ENCODE measurements at regions not wholly inside any gene's neighbourhood (a gene's known extent, or its start where the extent isn't known, plus 50 kb on each side); places are given as distances from the start of the nearest gene placed in this dataset.

DNA sequence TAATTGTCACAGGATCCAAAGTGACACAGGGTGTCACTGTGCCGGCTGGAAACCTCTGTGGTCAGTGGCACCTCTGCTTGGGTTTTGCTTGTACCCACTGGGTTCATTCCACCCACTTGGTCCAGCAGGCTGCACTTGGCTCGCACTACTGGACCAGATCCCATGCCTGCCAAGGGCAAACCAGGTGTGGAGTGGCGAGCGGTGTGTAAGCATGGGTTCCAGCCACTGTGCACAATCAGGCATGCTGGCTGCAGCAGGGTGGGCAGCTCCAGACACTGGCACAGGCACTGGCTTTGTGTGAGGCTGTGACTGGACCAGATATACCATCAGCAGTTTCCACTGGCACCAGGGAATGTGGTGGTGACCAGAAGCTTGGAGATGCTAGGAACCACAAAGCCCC lies 261.4 kb downstream of the KCNA4 start:
- DNase-seq (ENCODE audit: insufficient read length, low spot score): no peak
- TF ChIP-seq POU2F2 (IDR thresholded peaks at IDR 0.05; ENCODE audit: low read depth, low read length) (no peak), POLR2A (IDR thresholded peaks at IDR 0.05; ENCODE audit: low read depth, low read length) (no peak)
- no peak for FAIRE-seq

DNA sequence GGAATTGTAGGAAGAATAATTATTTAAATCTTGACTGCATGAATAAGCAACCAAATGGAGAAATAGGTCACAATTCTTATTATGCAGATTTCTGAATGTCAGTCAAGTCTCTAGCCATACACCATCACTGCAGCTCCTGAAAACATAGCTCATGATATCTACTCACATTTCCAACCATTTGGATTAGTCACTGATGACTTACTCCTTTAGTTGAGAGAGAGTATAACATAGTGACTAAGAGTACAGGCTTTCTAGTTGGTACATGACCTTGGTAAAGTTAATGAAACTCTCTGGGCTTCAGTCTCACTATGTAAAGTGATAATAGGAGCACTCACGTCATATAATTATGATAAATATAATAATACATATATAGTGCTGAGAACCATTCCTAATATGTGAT lies 265.2 kb downstream of the KCNA4 start:
- no peak for DNase-seq (ENCODE audit: insufficient read length, low spot score)
- no peak for FAIRE-seq
- TF ChIP-seq PAX5 (IDR thresholded peaks at IDR 0.05; ENCODE audit: insufficient read depth, low read length, severe bottlenecking): no peak
- no peak for TF ChIP-seq POU2F2 (IDR thresholded peaks at IDR 0.05; ENCODE audit: low read depth, low read length)
- TF ChIP-seq SPI1 (IDR thresholded peaks at IDR 0.05; ENCODE audit: low read depth, low read length): no peak
- TF ChIP-seq TAF1 (IDR thresholded peaks at IDR 0.05; ENCODE audit: low read depth, low read length): no peak
- no peak for TF ChIP-seq POLR2AphosphoS5 (IDR thresholded peaks at IDR 0.05; ENCODE audit: low read depth, low read length)
- no peak for TF ChIP-seq POLR2A (IDR thresholded peaks at IDR 0.05; ENCODE audit: low read depth, low read length)

DNA sequence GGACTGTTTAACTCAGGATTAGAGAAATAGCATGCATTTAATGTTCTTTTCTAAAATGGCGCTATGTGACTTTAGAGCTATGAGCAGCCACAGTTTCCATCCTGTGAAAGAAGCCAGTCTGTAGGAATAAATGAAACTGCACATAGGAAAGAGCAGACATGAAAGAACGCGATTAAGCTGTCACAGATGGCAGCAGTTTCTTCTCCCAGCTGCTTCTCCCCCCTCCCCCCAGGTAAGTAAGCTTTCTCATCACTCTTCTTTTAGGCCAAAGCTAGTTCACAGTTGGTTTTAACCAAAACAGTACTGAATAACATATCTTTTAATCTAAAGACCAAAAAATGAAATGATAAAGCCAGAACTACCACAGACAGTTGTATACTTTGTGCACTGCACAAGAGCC lies 266.4 kb downstream of the KCNA4 start:
- TF ChIP-seq SPI1 (IDR thresholded peaks at IDR 0.05; ENCODE audit: low read depth, low read length): no peak
- no peak for TF ChIP-seq POU2F2 (IDR thresholded peaks at IDR 0.05; ENCODE audit: low read depth, low read length)
- TF ChIP-seq PAX5 (IDR thresholded peaks at IDR 0.05; ENCODE audit: insufficient read depth, low read length, severe bottlenecking): no peak
- no peak for TF ChIP-seq POLR2AphosphoS5 (IDR thresholded peaks at IDR 0.05; ENCODE audit: low read depth, low read length)
- TF ChIP-seq TAF1 (IDR thresholded peaks at IDR 0.05; ENCODE audit: low read depth, low read length): no peak
- no peak for TF ChIP-seq POLR2A (IDR thresholded peaks at IDR 0.05; ENCODE audit: low read depth, low read length)
- DNase-seq (ENCODE audit: insufficient read length, low spot score) (no peak), FAIRE-seq (no peak)

DNA sequence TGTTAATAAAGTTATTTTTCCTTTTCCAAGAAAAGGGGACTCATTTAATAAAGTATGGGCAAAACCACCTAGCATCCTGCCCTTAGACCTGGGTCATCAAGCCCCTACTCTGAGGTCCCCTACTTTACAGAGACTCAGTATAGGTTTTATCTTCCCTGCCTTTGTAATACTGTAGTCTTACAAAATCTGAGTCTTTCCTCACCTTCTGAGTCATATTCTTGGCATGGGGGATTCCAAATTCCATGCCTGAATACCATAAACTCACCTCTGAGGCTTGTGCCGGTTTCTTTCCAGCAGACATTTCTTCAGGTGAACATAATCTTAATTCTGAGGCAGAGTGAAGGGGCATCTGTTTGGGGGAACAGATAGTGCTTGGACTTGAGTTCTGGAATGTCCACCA lies 282.5 kb downstream of the KCNA4 start:
- no peak for DNase-seq (ENCODE audit: insufficient read length, low spot score)
- no peak for FAIRE-seq
- TF ChIP-seq SPI1 (IDR thresholded peaks at IDR 0.05; ENCODE audit: low read depth, low read length): no peak
- TF ChIP-seq POU2F2 (IDR thresholded peaks at IDR 0.05; ENCODE audit: low read depth, low read length): no peak
- no peak for TF ChIP-seq PAX5 (IDR thresholded peaks at IDR 0.05; ENCODE audit: insufficient read depth, low read length, severe bottlenecking)
- TF ChIP-seq TAF1 (IDR thresholded peaks at IDR 0.05; ENCODE audit: low read depth, low read length): no peak
- no peak for TF ChIP-seq POLR2A (IDR thresholded peaks at IDR 0.05; ENCODE audit: low read depth, low read length)
- no peak for TF ChIP-seq POLR2AphosphoS5 (IDR thresholded peaks at IDR 0.05; ENCODE audit: low read depth, low read length)

DNA sequence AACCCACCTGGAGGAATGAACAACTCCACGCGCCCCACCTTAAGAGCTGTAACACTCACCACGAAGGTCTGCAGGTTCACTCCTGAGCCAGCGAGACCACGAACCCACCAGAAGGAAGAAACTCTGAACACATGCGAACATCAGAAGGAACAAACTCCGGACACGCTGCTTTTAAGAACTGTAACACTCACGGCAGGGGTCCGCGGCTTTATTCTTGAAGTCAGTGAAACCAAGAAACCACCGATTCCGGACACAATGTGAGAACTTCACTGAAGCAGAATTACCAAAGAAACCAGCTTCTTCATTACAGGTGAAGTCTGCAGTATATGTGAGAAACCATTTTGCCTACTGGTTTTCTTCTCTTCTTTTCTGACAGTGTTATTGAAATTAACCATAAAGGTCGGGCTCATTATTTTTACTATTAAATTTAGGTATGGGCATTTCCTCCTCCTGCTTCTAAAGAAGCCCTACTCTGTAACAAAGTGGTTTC lies 303.0 kb downstream of the KCNA4 start:
- FAIRE-seq (no peak), DNase-seq (ENCODE audit: insufficient read length, low spot score) (no peak)
- no peak for TF ChIP-seq SPI1 (IDR thresholded peaks at IDR 0.05; ENCODE audit: low read depth, low read length)
- no peak for TF ChIP-seq POLR2A (IDR thresholded peaks at IDR 0.05; ENCODE audit: low read depth, low read length)
- no peak for TF ChIP-seq TAF1 (IDR thresholded peaks at IDR 0.05; ENCODE audit: low read depth, low read length)
- no peak for TF ChIP-seq POLR2AphosphoS5 (IDR thresholded peaks at IDR 0.05; ENCODE audit: low read depth, low read length)
- no peak for TF ChIP-seq PAX5 (IDR thresholded peaks at IDR 0.05; ENCODE audit: insufficient read depth, low read length, severe bottlenecking)
- TF ChIP-seq POU2F2 (IDR thresholded peaks at IDR 0.05; ENCODE audit: low read depth, low read length): no peak

DNA sequence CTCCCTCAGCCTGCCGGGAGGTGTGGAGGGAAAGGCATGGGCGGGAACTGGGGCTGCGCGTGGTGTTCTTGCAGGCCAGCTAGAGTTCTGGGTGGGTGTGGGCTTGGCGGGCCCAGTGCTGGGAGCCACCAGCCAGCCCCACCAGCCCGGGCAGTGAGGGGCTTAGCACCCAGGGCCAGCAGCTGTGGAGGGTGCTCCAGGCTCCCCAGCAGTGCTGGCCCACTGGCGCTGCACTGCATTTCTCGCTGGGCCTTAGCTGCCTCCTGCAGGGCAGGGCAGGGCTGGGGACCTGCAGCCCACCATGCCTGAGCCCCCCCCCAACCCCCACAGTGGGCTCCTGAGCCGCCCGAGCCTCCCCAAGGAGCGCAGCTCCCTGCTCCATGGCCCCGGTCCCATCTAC lies 304.2 kb downstream of the KCNA4 start:
- TF ChIP-seq POU2F2 (IDR thresholded peaks at IDR 0.05; ENCODE audit: low read depth, low read length): no peak
- TF ChIP-seq TAF1 (IDR thresholded peaks at IDR 0.05; ENCODE audit: low read depth, low read length): no peak
- TF ChIP-seq POLR2AphosphoS5 (IDR thresholded peaks at IDR 0.05; ENCODE audit: low read depth, low read length): no peak
- no peak for TF ChIP-seq POLR2A (IDR thresholded peaks at IDR 0.05; ENCODE audit: low read depth, low read length)
- no peak for TF ChIP-seq PAX5 (IDR thresholded peaks at IDR 0.05; ENCODE audit: insufficient read depth, low read length, severe bottlenecking)
- TF ChIP-seq SPI1 (IDR thresholded peaks at IDR 0.05; ENCODE audit: low read depth, low read length): no peak
- FAIRE-seq (no peak), DNase-seq (ENCODE audit: insufficient read length, low spot score) (no peak)

DNA sequence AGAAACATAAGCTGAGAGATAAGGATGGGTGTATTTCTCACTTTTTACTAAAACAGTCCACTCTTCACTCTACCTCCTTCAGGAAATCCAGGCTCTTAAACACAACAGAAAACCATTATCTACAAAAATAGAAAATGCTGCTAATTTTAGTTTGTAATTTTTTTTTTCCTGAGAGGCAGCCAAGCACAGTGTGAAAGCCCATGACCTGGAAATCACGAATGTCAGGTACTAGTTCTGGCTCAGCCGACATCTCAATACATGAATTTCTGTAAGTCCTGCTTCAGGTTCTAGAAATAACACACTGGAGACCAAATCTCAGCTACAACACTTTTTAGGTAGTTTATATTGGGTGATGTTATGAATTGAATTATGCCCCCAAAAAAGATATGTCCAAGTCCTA lies 308.9 kb downstream of the KCNA4 start:
- DNase-seq (ENCODE audit: insufficient read length, low spot score): no peak
- FAIRE-seq: no peak
- TF ChIP-seq POLR2A (IDR thresholded peaks at IDR 0.05; ENCODE audit: low read depth, low read length) (no peak), POLR2AphosphoS5 (IDR thresholded peaks at IDR 0.05; ENCODE audit: low read depth, low read length) (no peak), TAF1 (IDR thresholded peaks at IDR 0.05; ENCODE audit: low read depth, low read length) (no peak), SPI1 (IDR thresholded peaks at IDR 0.05; ENCODE audit: low read depth, low read length) (no peak), PAX5 (IDR thresholded peaks at IDR 0.05; ENCODE audit: insufficient read depth, low read length, severe bottlenecking) (no peak), POU2F2 (IDR thresholded peaks at IDR 0.05; ENCODE audit: low read depth, low read length) (no peak)

DNA sequence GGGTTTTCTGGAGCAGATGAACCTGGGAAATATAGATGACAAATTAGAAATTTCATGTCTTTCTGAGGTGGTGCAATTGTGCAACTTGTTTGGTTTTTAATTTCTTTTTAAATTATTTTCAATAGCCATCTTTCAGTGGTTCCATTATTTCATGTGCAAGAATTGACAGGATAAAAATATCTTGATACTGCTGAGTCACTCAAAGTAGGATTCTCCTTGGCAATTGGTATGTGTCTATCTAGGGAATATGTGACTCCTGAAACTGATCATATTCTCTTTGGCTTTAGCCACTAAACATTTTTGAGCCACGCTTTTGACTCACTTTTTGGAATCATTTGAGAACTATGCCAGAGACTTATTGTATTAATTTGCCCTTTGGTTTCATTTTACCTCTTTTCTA lies 331.5 kb downstream of the KCNA4 start:
- no peak for TF ChIP-seq POLR2A (IDR thresholded peaks at IDR 0.05; ENCODE audit: low read depth, low read length)
- no peak for TF ChIP-seq SPI1 (IDR thresholded peaks at IDR 0.05; ENCODE audit: low read depth, low read length)
- no peak for TF ChIP-seq POLR2AphosphoS5 (IDR thresholded peaks at IDR 0.05; ENCODE audit: low read depth, low read length)
- TF ChIP-seq TAF1 (IDR thresholded peaks at IDR 0.05; ENCODE audit: low read depth, low read length): no peak
- no peak for TF ChIP-seq PAX5 (IDR thresholded peaks at IDR 0.05; ENCODE audit: insufficient read depth, low read length, severe bottlenecking)
- TF ChIP-seq POU2F2 (IDR thresholded peaks at IDR 0.05; ENCODE audit: low read depth, low read length): no peak
- FAIRE-seq (no peak), DNase-seq (ENCODE audit: insufficient read length, low spot score) (no peak)

DNA sequence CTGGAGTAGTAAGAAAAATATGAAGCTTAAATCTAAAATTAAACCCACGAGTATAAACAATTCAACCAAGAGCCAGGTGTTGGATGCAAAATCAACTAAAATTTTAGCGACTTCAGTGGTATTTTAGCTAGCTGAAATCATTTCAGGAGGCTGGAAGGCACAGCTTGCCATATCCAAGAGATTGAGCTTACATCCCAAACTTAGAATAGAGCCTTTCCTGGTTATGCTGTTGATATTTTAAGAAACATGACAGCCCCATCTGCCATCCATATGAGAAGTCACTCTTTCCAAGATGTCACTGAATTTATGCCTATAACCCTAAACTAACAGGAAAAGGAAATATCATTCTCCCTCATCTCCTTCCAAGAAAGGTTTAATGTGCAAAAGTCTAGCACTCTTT lies 334.0 kb downstream of the KCNA4 start:
- TF ChIP-seq POU2F2 (IDR thresholded peaks at IDR 0.05; ENCODE audit: low read depth, low read length): no peak
- no peak for TF ChIP-seq TAF1 (IDR thresholded peaks at IDR 0.05; ENCODE audit: low read depth, low read length)
- TF ChIP-seq PAX5 (IDR thresholded peaks at IDR 0.05; ENCODE audit: insufficient read depth, low read length, severe bottlenecking): no peak
- no peak for TF ChIP-seq SPI1 (IDR thresholded peaks at IDR 0.05; ENCODE audit: low read depth, low read length)
- FAIRE-seq (no peak), DNase-seq (ENCODE audit: insufficient read length, low spot score) (no peak)

DNA sequence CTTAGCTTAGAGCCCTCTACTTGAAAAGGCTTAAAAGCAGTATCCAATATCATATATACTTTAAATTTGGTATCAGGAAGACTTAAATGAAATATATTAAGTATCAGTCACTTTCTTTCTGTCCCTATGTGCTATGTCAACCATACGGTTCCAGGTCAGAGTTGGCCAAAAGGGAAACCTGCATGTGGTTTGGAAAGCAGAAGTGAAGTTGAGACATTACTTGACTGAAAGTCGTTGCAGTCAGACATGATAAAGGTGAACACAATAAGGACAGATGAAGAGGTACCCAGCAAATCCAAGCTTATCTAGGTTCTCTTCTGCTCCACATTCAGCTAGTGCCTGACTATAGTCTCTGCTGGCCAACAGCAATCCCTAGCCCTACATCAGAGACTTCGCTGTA lies 336.8 kb downstream of the KCNA4 start:
- FAIRE-seq (peak; percentile 71), DNase-seq (ENCODE audit: insufficient read length, low spot score) (no peak)
- no peak for TF ChIP-seq PAX5 (IDR thresholded peaks at IDR 0.05; ENCODE audit: insufficient read depth, low read length, severe bottlenecking)
- TF ChIP-seq SPI1 (IDR thresholded peaks at IDR 0.05; ENCODE audit: low read depth, low read length): peak; percentile 94
